ENCODE measurements at regions not wholly inside any gene's neighbourhood (a gene's known extent, or its start where the extent isn't known, plus 50 kb on each side); places are given as distances from the start of the nearest gene placed in this dataset.

DNA sequence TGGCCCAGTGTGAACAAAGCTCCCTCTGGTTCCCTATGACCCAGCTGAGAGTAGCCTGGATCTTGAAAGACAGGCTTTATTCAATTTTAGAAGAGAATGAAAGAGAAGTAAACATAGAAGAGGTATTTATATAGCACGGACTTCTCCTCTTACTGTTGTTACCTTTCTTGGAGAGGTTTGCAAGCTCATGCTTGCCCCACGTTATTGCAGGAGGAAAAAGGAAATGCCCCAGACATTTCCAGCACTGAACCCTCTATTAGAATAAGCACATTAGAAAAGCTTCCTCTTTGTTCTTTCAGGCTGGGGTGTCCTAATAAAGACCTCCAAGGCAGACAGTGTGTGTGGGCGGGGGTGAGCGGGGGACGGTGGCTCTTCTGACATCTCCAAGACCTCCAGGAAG is 98.7 kb upstream of the AGBL1 start:
- DNase-seq (ENCODE audit: low read depth): peak; percentile 49
- no peak overlapping the region for H3K4me3 ChIP-seq (ENCODE audit: low read length)
- TF ChIP-seq, protein P1, sequence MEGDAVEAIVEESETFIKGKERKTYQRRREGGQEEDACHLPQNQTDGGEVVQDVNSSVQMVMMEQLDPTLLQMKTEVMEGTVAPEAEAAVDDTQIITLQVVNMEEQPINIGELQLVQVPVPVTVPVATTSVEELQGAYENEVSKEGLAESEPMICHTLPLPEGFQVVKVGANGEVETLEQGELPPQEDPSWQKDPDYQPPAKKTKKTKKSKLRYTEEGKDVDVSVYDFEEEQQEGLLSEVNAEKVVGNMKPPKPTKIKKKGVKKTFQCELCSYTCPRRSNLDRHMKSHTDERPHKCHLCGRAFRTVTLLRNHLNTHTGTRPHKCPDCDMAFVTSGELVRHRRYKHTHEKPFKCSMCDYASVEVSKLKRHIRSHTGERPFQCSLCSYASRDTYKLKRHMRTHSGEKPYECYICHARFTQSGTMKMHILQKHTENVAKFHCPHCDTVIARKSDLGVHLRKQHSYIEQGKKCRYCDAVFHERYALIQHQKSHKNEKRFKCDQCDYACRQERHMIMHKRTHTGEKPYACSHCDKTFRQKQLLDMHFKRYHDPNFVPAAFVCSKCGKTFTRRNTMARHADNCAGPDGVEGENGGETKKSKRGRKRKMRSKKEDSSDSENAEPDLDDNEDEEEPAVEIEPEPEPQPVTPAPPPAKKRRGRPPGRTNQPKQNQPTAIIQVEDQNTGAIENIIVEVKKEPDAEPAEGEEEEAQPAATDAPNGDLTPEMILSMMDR (IDR thresholded peaks at IDR 0.05; ENCODE audit: insufficient read depth, low read depth, low read length, missing control alignments): no peak

DNA sequence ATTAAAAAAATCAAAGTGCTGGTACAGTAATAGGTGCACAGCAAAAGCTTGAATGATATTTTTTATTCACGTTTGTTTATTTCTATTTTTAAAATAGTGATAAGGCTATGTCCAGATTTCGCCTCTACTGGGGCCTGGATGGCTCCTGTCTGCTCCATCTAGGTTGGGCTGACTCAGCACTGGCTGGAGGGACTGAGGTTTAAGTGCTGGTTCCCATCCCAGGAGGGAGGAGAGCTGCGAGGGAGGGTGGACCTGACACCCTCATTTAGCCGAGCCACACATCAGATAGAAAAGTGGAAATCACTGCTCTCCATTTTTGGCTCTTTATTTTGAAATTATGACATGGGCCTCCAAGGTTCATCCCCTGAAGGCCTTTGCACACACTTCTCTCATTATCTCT is 95.4 kb upstream of the AGBL1 start:
- no peak for DNase-seq (ENCODE audit: low read depth)
- TF ChIP-seq, protein P1 (IDR thresholded peaks at IDR 0.05; ENCODE audit: insufficient read depth, low read depth, low read length, missing control alignments): no peak
- no peak overlapping the region for H3K4me3 ChIP-seq (ENCODE audit: low read length)

DNA sequence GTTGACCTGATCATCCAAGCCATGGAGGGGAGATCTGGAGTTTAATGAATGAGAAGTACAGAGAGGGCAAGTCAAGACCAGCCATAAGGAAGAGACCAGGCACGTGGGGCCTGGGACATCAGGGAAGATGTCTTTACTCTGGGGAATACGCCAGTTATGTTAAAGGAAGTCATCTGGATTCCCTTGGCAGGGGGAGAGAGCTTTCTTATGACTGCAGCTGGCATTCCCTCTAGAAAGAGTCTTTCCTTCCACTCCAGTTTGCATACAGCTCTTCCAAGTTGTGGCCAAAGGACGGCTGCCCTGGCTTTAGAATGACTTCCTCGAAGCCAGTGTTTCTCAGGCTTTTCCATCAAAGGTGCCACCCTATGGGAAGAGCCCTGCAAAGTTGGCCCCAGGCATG is 93.6 kb upstream of the AGBL1 start:
- TF ChIP-seq, protein P1 (IDR thresholded peaks at IDR 0.05; ENCODE audit: insufficient read depth, low read depth, low read length, missing control alignments): no peak
- DNase-seq (ENCODE audit: low read depth): no peak
- no peak overlapping the region for H3K4me3 ChIP-seq (ENCODE audit: low read length)

DNA sequence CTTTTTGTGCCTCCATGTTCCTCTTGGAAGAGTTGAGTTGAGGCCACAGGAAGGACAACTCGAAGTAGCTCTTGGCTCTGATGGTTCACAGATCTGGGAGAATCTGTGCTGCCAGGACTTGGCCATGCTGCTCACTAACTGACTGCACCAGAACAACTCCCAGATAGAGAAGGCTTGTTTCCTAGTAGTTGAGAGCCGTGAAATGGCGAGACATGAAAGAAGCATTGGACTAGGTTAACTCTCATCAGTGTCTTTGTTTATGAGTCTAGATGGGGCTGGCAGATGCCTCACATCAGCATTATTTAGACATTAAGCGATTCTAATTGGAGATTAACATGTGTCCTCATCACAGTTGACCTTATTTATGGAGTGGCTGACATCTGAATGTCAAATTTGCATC is 92.9 kb upstream of the AGBL1 start:
- DNase-seq (ENCODE audit: low read depth): no peak
- TF ChIP-seq, protein P1 (IDR thresholded peaks at IDR 0.05; ENCODE audit: insufficient read depth, low read depth, low read length, missing control alignments): no peak
- no peak overlapping the region for H3K4me3 ChIP-seq (ENCODE audit: low read length)

DNA sequence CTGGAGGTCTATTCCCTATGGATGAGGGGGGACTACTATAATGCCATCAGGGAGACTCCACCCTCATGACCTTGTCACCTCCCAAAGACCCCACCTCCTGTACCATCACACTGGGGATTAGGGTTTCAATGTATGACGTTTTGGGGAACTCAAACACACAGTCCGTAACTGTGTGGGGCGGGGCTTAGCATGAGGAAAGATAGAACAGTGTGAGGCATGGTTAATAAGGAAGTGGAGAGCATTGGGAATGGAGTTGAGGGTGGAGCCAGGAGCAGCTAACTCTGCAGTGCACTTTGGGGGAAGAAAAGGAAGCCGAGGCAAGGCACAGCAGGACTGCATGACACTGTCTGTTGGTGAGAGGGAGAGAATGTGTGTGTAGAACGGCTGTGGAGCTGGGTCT is 90.9 kb upstream of the AGBL1 start:
- no peak overlapping the region for H3K4me3 ChIP-seq (ENCODE audit: low read length)
- DNase-seq (ENCODE audit: low read depth): no peak
- TF ChIP-seq, protein P1 (IDR thresholded peaks at IDR 0.05; ENCODE audit: insufficient read depth, low read depth, low read length, missing control alignments): no peak

DNA sequence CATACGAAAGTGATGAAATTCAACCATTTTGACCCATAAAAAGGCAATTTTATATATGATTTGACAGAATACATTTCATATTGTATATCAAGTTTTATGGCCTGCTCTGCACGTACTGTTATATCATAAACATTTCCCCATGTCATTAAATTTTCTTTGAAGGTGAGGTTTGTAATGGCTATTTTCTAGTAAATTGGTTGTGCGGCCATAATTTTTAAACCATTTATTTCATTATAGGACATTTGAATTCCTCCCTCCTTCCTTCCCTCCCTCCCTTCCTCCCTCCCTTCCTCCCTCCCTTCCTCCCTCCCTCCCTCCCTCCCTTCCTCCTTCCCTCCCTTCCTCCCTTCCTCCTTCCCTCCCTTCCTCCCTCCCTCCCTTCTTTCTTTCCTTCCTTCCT is 87.4 kb upstream of the AGBL1 start:
- no peak for DNase-seq (ENCODE audit: low read depth)
- TF ChIP-seq, protein P1 (IDR thresholded peaks at IDR 0.05; ENCODE audit: insufficient read depth, low read depth, low read length, missing control alignments): no peak
- H3K4me3 ChIP-seq (ENCODE audit: low read length): no peak overlapping the region

DNA sequence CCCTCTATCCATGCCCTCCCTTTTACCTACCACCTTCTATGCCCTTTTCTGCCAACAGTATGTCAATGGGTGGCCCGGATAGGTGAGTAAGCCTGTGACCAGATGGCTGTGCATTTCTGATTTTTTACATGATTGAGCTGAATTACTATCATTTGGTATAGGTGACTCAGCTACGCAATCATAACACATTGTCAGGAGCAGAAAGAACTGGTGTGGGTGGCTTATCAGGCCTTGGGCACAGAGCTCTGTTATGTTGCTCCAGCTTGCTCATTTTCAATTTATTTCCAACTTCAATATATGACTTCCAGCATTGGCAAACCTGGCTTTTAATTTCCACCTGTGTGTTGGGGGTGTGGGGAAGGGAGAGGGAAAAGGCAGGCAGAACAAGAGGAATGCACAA is 86.6 kb upstream of the AGBL1 start:
- peak; percentile 18 for DNase-seq (ENCODE audit: low read depth)
- TF ChIP-seq, protein P1 (IDR thresholded peaks at IDR 0.05; ENCODE audit: insufficient read depth, low read depth, low read length, missing control alignments): no peak
- no peak overlapping the region for H3K4me3 ChIP-seq (ENCODE audit: low read length)
